ENCODE measurements at regions not wholly inside any gene's neighbourhood (a gene's known extent, or its start where the extent isn't known, plus 50 kb on each side); places are given as distances from the start of the nearest gene placed in this dataset.

- no peak for TF ChIP-seq POLR2A (IDR thresholded peaks at IDR 0.05; ENCODE audit: low read length)
- TF ChIP-seq GATA1 (IDR thresholded peaks at IDR 0.05; ENCODE audit: low read depth, low read length): no peak
Observed at GRCh38 chr1:50358962-50359361, 64.3 kb downstream of the DMRTA2 start.
